Endothelial cell of umbilical vein (primary cell): ENCODE measurements at regions not wholly inside any gene's neighbourhood (a gene's known extent, or its start where the extent isn't known, plus 50 kb on each side); places are given as distances from the start of the nearest gene placed in this dataset.

Source experiments
- EZH2 ChIP-seq: IDR thresholded peaks from 2 replicates; pipeline ENCODE4 v1.6.1; 2012; ENCODE audit warnings: borderline replicate concordance, low read depth, mild to moderate bottlenecking, moderate library complexity, low read length, inconsistent platforms; ENCODE audit not compliant: severe bottlenecking
- FOS ChIP-seq: IDR thresholded peaks from 2 replicates; pipeline ENCODE4 v1.6.1; 2011; ENCODE audit warnings: mild to moderate bottlenecking, low read length, moderate library complexity, borderline replicate concordance; ENCODE audit not compliant: insufficient read depth
- JUN ChIP-seq: IDR thresholded peaks from 2 replicates; pipeline ENCODE4 v1.6.1; 2011; ENCODE audit warnings: borderline replicate concordance, low read depth; ENCODE audit not compliant: insufficient read length, insufficient read depth
- MYC ChIP-seq: IDR thresholded peaks from one replicate; pipeline ENCODE4 v1.6.1; 2011; ENCODE audit warnings: mild to moderate bottlenecking, low read depth, low read length
- POLR2A ChIP-seq: IDR thresholded peaks from 2 replicates; pipeline ENCODE4 v1.6.1; 2012; ENCODE audit warnings: low read depth, mild to moderate bottlenecking, control low read depth, low read length
- POLR2AphosphoS5 ChIP-seq: IDR thresholded peaks from 2 replicates; pipeline ENCODE4 v1.6.1; 2012; ENCODE audit warnings: low read depth, mild to moderate bottlenecking, control low read depth, low read length, moderate library complexity; ENCODE audit not compliant: insufficient read depth
- TF ChIP-seq, protein P1 (sequence below), 2 donors: IDR thresholded peaks; 1 replicate in 1 of 2; 2 replicates in 1 of 2; pipeline ENCODE4 v1.5.1; 2011; ENCODE audit warnings: low read length in 2 of 2, mild to moderate bottlenecking in 2 of 2, moderate library complexity in 2 of 2, control low read depth in 1 of 2, inconsistent platforms in 1 of 2, low read depth in 1 of 2; ENCODE audit not compliant: insufficient read depth in 1 of 2; ENCODE audit errors: extremely low read depth in 1 of 2
- TF ChIP-seq, protein P2 (sequence below): IDR thresholded peaks from 2 replicates; pipeline ENCODE4 v1.6.1; 2011; ENCODE audit not compliant: insufficient read depth, insufficient read length

DNA sequence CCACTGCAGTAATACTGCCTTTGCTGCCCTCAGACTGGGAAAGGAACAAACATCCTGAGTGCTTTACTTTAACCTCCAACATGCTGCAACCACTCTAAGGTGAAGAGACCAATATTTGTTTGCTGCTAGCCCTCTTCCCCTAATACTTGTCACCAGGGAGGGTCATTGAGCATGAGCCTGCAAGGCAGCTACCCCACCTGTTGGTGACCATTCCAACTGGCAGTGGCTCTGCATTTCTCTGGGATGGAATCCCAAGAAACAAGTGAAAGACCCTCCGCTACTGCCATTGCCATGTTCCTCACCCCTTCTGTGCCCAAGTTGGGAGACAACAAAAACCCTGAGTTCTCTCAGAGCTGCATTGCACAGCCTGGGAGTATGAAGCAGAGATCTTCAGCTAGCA is 462.7 kb downstream of the ZBBX start:
- no peak for TF ChIP-seq MYC
- TF ChIP-seq POLR2AphosphoS5, result no peak
- TF ChIP-seq, protein P1, sequence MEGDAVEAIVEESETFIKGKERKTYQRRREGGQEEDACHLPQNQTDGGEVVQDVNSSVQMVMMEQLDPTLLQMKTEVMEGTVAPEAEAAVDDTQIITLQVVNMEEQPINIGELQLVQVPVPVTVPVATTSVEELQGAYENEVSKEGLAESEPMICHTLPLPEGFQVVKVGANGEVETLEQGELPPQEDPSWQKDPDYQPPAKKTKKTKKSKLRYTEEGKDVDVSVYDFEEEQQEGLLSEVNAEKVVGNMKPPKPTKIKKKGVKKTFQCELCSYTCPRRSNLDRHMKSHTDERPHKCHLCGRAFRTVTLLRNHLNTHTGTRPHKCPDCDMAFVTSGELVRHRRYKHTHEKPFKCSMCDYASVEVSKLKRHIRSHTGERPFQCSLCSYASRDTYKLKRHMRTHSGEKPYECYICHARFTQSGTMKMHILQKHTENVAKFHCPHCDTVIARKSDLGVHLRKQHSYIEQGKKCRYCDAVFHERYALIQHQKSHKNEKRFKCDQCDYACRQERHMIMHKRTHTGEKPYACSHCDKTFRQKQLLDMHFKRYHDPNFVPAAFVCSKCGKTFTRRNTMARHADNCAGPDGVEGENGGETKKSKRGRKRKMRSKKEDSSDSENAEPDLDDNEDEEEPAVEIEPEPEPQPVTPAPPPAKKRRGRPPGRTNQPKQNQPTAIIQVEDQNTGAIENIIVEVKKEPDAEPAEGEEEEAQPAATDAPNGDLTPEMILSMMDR (IDR thresholded peaks at IDR 0.05; ENCODE audit: extremely low read depth in 1 of 2, insufficient read depth in 1 of 2, low read depth in 1 of 2, low read length in 2 of 2), result no peak
- TF ChIP-seq, protein P2, sequence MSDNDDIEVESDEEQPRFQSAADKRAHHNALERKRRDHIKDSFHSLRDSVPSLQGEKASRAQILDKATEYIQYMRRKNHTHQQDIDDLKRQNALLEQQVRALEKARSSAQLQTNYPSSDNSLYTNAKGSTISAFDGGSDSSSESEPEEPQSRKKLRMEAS, result no peak
- TF ChIP-seq POLR2A, result no peak
- no peak for TF ChIP-seq EZH2
- TF ChIP-seq JUN, result no peak
- TF ChIP-seq FOS, result no peak
